ENCODE measurements at regions not wholly inside any gene's neighbourhood (a gene's known extent, or its start where the extent isn't known, plus 50 kb on each side); places are given as distances from the start of the nearest gene placed in this dataset.

DNA sequence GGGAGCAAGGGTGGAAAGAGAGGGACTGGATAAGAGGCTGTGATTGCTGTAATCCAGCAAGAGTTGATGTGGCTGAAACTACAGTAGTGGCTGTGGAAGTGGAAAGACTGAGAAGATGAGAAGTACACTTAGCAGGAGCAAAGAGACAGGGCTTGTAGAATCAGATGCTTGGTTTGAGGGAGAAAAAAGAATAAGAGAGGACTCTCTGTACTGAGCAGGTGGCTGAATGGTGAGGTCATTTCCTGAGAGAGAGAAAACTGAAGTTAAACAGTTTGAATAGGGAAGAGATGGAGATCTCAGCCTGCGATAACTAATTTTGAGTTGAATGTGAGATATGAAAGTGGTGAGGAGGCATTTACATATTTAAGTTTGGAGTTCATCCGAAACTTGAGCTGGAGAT, 95.8 kb upstream of the SLC25A36 start:
- no peak for TF ChIP-seq ZNF70 (CRISPR knock-in tag; IDR thresholded peaks at IDR 0.05)
- TF ChIP-seq PPARA (CRISPR knock-in tag; IDR thresholded peaks at IDR 0.05; ENCODE audit: borderline replicate concordance): no peak
- TF ChIP-seq CSDC2 (CRISPR knock-in tag; IDR thresholded peaks at IDR 0.05): no peak
- no peak for TF ChIP-seq PATZ1 (CRISPR knock-in tag; IDR thresholded peaks at IDR 0.05; ENCODE audit: borderline replicate concordance)
- TF ChIP-seq ZNF8 (CRISPR knock-in tag; IDR thresholded peaks at IDR 0.05): no peak
- TF ChIP-seq ISL1 (CRISPR knock-in tag; IDR thresholded peaks at IDR 0.05): no peak
- TF ChIP-seq TOX (CRISPR knock-in tag; IDR thresholded peaks at IDR 0.05; ENCODE audit: borderline replicate concordance): no peak
- ATAC-seq: no peak

GRCh38 chr3:140848666-140849065, 93.0 kb upstream of the SLC25A36 start:
- no peak for ATAC-seq
- TF ChIP-seq PATZ1 (CRISPR knock-in tag; IDR thresholded peaks at IDR 0.05; ENCODE audit: borderline replicate concordance) (no peak), RARB (CRISPR knock-in tag; IDR thresholded peaks at IDR 0.05) (no peak), GLIS3 (CRISPR knock-in tag; IDR thresholded peaks at IDR 0.05) (no peak)

DNA sequence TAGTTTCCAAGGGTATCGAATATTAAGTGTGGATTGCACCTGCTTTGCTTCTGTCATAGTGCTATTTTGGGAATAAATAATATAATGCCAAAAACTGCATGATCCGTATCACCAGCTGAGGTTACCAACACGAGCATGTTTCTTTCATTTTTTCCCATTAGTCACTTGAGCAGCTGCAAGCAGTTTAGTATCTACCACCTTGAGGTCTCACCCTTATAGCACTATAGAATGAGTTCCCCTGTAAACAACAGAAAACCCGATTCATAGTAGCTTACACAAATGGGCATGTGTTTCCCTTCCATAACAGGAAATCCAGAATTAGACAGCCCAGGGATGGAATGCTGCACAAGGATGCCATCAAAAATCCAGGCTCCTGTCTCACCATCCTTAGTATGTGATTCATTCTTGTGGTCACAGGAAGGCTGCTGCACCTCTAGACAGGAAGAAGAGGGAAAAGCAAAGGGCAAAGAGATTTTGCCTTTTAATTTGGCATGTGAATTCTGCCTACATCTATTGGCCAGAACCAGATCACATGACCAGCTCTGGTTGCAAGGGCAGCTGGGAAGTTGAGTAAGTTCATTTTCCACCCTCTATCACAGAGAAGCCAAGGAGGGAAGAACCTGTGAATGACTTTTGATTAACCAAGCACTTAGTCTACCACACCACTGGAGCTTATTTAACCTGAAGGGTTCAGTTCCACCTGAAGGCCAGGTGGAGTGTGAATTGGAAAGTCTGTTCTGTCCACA, 91.3 kb upstream of the SLC25A36 start:
- ATAC-seq: no peak
- no peak for TF ChIP-seq ZNF565 (CRISPR knock-in tag; conservative IDR thresholded peaks at IDR 0.05; ENCODE audit: low read depth)

- no peak for ATAC-seq
- TF ChIP-seq BACH2 (CRISPR knock-in tag; IDR thresholded peaks at IDR 0.05; ENCODE audit: borderline replicate concordance): no peak
- TF ChIP-seq TOX (CRISPR knock-in tag; IDR thresholded peaks at IDR 0.05; ENCODE audit: borderline replicate concordance): no peak
- no peak for TF ChIP-seq SNAI2 (CRISPR knock-in tag; IDR thresholded peaks at IDR 0.05)
- no peak for TF ChIP-seq ISL1 (CRISPR knock-in tag; IDR thresholded peaks at IDR 0.05)
- no peak for TF ChIP-seq ARNTL (CRISPR knock-in tag; IDR thresholded peaks at IDR 0.05; ENCODE audit: borderline replicate concordance, low read depth)
- TF ChIP-seq, protein P1, sequence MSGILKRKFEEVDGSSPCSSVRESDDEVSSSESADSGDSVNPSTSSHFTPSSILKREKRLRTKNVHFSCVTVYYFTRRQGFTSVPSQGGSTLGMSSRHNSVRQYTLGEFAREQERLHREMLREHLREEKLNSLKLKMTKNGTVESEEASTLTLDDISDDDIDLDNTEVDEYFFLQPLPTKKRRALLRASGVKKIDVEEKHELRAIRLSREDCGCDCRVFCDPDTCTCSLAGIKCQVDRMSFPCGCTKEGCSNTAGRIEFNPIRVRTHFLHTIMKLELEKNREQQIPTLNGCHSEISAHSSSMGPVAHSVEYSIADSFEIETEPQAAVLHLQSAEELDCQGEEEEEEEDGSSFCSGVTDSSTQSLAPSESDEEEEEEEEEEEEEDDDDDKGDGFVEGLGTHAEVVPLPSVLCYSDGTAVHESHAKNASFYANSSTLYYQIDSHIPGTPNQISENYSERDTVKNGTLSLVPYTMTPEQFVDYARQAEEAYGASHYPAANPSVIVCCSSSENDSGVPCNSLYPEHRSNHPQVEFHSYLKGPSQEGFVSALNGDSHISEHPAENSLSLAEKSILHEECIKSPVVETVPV (CRISPR knock-in tag; IDR thresholded peaks at IDR 0.05): no peak
- TF ChIP-seq GLIS3 (CRISPR knock-in tag; IDR thresholded peaks at IDR 0.05): no peak
- no peak for TF ChIP-seq ESRRG (CRISPR knock-in tag; IDR thresholded peaks at IDR 0.05)
Measured at GRCh38 chr3:140854961-140855360, 86.7 kb upstream of the SLC25A36 start.

GRCh38 chr3:140856905-140857304, 84.7 kb upstream of the SLC25A36 start:
- ATAC-seq: no peak
- TF ChIP-seq ISL1 (CRISPR knock-in tag; IDR thresholded peaks at IDR 0.05): no peak
- no peak for TF ChIP-seq RARB (CRISPR knock-in tag; IDR thresholded peaks at IDR 0.05)
- TF ChIP-seq, protein P1 (CRISPR knock-in tag; IDR thresholded peaks at IDR 0.05): no peak
- no peak for TF ChIP-seq PATZ1 (CRISPR knock-in tag; IDR thresholded peaks at IDR 0.05; ENCODE audit: borderline replicate concordance)
- no peak for TF ChIP-seq ZNF565 (CRISPR knock-in tag; conservative IDR thresholded peaks at IDR 0.05; ENCODE audit: low read depth)
- TF ChIP-seq TSHZ2 (CRISPR knock-in tag; IDR thresholded peaks at IDR 0.05): no peak
- no peak for TF ChIP-seq ZNF70 (CRISPR knock-in tag; IDR thresholded peaks at IDR 0.05)
- TF ChIP-seq ZFP30 (CRISPR knock-in tag; IDR thresholded peaks at IDR 0.05): no peak
- no peak for TF ChIP-seq GLIS3 (CRISPR knock-in tag; IDR thresholded peaks at IDR 0.05)
- TF ChIP-seq OSR1 (CRISPR knock-in tag; IDR thresholded peaks at IDR 0.05): no peak
- no peak for TF ChIP-seq ZC3H10 (CRISPR knock-in tag; IDR thresholded peaks at IDR 0.05)
- TF ChIP-seq ESRRG (CRISPR knock-in tag; IDR thresholded peaks at IDR 0.05): no peak
- TF ChIP-seq, protein P2, sequence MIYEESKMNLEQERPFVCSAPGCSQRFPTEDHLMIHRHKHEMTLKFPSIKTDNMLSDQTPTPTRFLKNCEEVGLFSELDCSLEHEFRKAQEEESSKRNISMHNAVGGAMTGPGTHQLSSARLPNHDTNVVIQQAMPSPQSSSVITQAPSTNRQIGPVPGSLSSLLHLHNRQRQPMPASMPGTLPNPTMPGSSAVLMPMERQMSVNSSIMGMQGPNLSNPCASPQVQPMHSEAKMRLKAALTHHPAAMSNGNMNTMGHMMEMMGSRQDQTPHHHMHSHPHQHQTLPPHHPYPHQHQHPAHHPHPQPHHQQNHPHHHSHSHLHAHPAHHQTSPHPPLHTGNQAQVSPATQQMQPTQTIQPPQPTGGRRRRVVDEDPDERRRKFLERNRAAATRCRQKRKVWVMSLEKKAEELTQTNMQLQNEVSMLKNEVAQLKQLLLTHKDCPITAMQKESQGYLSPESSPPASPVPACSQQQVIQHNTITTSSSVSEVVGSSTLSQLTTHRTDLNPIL (CRISPR knock-in tag; IDR thresholded peaks at IDR 0.05; ENCODE audit: low read depth): no peak
- TF ChIP-seq ZFP3 (CRISPR knock-in tag; IDR thresholded peaks at IDR 0.05): no peak

Data from SK-N-SH treated with all-trans-retinoic acid at 6 μM for 48 hours (cell line).